KMS-11 (cell line): ENCODE measurements at regions not wholly inside any gene's neighbourhood (a gene's known extent, or its start where the extent isn't known, plus 50 kb on each side); places are given as distances from the start of the nearest gene placed in this dataset.

Experiments
- H2AFZ ChIP-seq: fragments of 200-600 bp; sonication (generic); 2 replicates; pipeline ENCODE4 v1.6.1; 2016; ENCODE audit warnings: antibody characterized with exemption, mixed run types, low read depth
- H3K27ac ChIP-seq: fragments of 200-600 bp; sonication (generic); 2 replicates; pipeline ENCODE4 v1.6.1; 2016; ENCODE audit warnings: mild to moderate bottlenecking, mixed run types
- H3K27me3 ChIP-seq: fragments of 200-600 bp; sonication (generic); 2 replicates; pipeline ENCODE4 v1.6.1; 2017; ENCODE audit warnings: mild to moderate bottlenecking, low read depth, mixed run types, moderate library complexity; ENCODE audit not compliant: insufficient read depth
- H3K36me3 ChIP-seq: fragments of 200-600 bp; sonication (generic); 2 replicates; pipeline ENCODE4 v1.6.1; 2017; ENCODE audit warnings: mild to moderate bottlenecking, mixed run types; ENCODE audit not compliant: insufficient read depth
- H3K4me1 ChIP-seq: fragments of 200-600 bp; sonication (generic); 2 replicates; pipeline ENCODE4 v1.6.1; 2016; ENCODE audit warnings: mild to moderate bottlenecking, low read depth, mixed run types; ENCODE audit not compliant: poor library complexity, severe bottlenecking
- H3K4me2 ChIP-seq: fragments of 200-600 bp; sonication (generic); 2 replicates; pipeline ENCODE4 v1.7.0; 2016; ENCODE audit warnings: mild to moderate bottlenecking, mixed run types
- H3K4me3 ChIP-seq: fragments of 200-600 bp; sonication (generic); IDR thresholded peaks from 2 replicates; pipeline ENCODE4 v1.6.1; 2017; ENCODE audit warnings: low read depth, low read length, mixed read lengths; ENCODE audit not compliant: insufficient read depth
- H3K79me2 ChIP-seq: fragments of 200-600 bp; sonication (generic); 2 replicates; pipeline ENCODE4 v1.6.1; 2016; ENCODE audit warnings: low read depth, mixed run types; ENCODE audit not compliant: insufficient read depth
- H3K9ac ChIP-seq: fragments of 200-600 bp; sonication (generic); 2 replicates; pipeline ENCODE4 v1.6.1; 2016; ENCODE audit warnings: mild to moderate bottlenecking, mixed run types
- H4K20me1 ChIP-seq: fragments of 200-600 bp; sonication (generic); 2 replicates; pipeline ENCODE4 v1.6.1; 2016; ENCODE audit warnings: mild to moderate bottlenecking, mixed run types; ENCODE audit not compliant: insufficient read depth
- CTCF ChIP-seq: fragments of 200-600 bp; sonication (generic); conservative IDR thresholded peaks from 2 replicates; pipeline ENCODE4 v1.6.1; 2017; ENCODE audit warnings: low read depth, mild to moderate bottlenecking, antibody characterized with exemption, low read length, moderate library complexity, mixed read lengths

DNA sequence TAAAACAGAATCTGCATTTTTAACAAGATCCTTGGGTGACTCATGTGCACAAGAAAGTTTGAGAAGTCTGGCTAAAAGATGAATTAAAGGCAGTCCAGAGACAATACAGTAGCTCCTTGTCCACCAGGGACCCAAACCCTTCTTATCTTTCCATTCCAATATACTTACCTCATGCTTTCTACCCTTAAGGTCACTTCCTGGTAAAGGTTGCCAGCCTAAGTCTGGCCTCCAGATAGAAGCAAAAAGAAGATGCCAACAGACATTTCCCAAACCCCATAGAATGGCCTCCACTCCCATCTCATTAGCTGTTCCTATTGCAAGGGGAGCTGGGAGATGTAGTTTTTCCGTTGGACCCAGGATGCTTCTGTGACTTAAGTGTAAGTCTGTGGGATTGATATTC, 101.4 kb upstream of the XYLT1 start:
- TF ChIP-seq CTCF = no peak
- H3K27ac ChIP-seq = no peak overlapping the region
- no peaks in the 10 kb centered on the region for H3K27me3 ChIP-seq
- no peaks in the 10 kb centered on the region for H4K20me1 ChIP-seq
- no peak overlapping the region for H3K4me3 ChIP-seq
- H3K4me2 ChIP-seq = no peak overlapping the region
- H3K4me1 ChIP-seq = no peaks in the 10 kb centered on the region
- H2AFZ ChIP-seq = no peak overlapping the region
- no peak overlapping the region for H3K9ac ChIP-seq
- no peaks in the 10 kb centered on the region for H3K36me3 ChIP-seq
- no peaks in the 10 kb centered on the region for H3K79me2 ChIP-seq

DNA sequence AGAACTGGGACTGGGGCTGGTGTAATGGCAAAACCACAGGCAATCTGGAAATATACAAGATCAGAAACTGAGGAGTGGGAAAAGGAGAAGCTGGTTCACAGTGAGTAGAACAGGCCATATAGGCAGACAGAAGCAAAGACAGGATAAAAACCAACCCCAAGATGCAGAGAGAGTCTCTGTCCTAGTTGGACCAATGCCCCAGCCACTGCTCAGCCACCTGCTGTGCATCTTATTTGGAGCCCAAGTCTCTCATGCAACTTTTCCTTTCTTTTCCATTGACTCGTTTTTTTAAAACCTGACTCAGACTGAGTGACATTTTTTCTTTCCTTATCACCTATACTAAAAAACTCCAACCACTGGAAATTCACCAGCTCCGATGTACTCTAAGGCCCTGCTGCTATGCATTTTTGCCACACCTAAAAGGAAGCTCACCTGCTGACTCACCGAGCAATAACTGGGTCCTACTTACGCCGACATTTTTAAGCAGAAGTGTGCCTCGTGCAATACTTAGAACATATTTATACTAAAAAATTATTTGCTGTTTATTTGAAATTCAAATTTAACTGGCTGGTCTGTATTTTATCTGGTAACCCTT, 100.8 kb upstream of the XYLT1 start:
- no peaks in the 10 kb centered on the region for H3K36me3 ChIP-seq
- H3K9ac ChIP-seq = no peak overlapping the region
- no peaks in the 10 kb centered on the region for H3K27me3 ChIP-seq
- no peak for TF ChIP-seq CTCF
- H4K20me1 ChIP-seq = no peaks in the 10 kb centered on the region
- no peak overlapping the region for H3K27ac ChIP-seq
- no peaks in the 10 kb centered on the region for H3K4me1 ChIP-seq
- H3K79me2 ChIP-seq = no peaks in the 10 kb centered on the region
- no peak overlapping the region for H3K4me3 ChIP-seq
- no peak overlapping the region for H3K4me2 ChIP-seq
- H2AFZ ChIP-seq = no peak overlapping the region

GRCh38 chr16:17568239-17568638, 97.5 kb upstream of the XYLT1 start:
- H2AFZ ChIP-seq = no peak overlapping the region
- no peaks in the 10 kb centered on the region for H3K27me3 ChIP-seq
- TF ChIP-seq CTCF = no peak
- no peak overlapping the region for H3K9ac ChIP-seq
- no peaks in the 10 kb centered on the region for H3K36me3 ChIP-seq
- H3K4me3 ChIP-seq = no peak overlapping the region
- H4K20me1 ChIP-seq = no peaks in the 10 kb centered on the region
- no peaks in the 10 kb centered on the region for H3K79me2 ChIP-seq
- no peak overlapping the region for H3K4me2 ChIP-seq
- H3K27ac ChIP-seq = no peak overlapping the region
- H3K4me1 ChIP-seq = no peaks in the 10 kb centered on the region

GRCh38 chr16:17567455-17567854, 96.7 kb upstream of the XYLT1 start:
- no peak overlapping the region for H3K27ac ChIP-seq

More at GRCh38 chr16:17567455-17567854, 96.7 kb upstream of the XYLT1 start:
- H3K4me3 ChIP-seq = no peak overlapping the region
- H2AFZ ChIP-seq = no peak overlapping the region
- H3K4me2 ChIP-seq = no peak overlapping the region
- no peaks in the 10 kb centered on the region for H4K20me1 ChIP-seq
- no peaks in the 10 kb centered on the region for H3K27me3 ChIP-seq
- H3K9ac ChIP-seq = no peak overlapping the region
- TF ChIP-seq CTCF = no peak
- no peaks in the 10 kb centered on the region for H3K36me3 ChIP-seq
- no peaks in the 10 kb centered on the region for H3K4me1 ChIP-seq
- no peaks in the 10 kb centered on the region for H3K79me2 ChIP-seq
